ENCODE measurements at regions not wholly inside any gene's neighbourhood (a gene's known extent, or its start where the extent isn't known, plus 50 kb on each side); places are given as distances from the start of the nearest gene placed in this dataset.

DNA sequence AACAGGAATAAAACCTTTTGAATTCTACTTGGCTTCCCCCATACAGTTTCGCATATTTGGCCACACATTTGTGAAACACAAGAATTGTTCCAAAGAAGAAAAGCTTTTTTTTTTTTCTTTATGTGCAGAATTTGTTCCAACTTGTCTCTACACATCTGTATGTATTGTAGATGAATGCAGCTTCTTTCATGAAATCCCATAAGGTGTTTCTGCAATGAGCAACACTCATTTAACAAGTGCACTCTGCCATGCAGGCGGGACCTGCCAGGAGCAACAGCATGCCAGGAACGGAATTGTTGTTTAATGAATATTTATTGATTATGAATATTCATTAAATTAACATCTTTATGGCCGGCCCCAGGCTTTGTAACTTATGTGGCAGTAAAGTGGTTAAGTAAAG lies 1075.0 kb downstream of the TTLL7 start:
- WGBS, 2 donors = 87 to 89% methylated on average over 4 of the region's 4 CpGs
- Histone ChIP-seq H3K9me3 (no peaks in the 10 kb centered on the region), H3K27me3 (no peaks in the 10 kb centered on the region), H3K4me3 (no peak overlapping the region), H3K4me1 (no peaks in the 10 kb centered on the region), H3K36me3 (no peaks in the 10 kb centered on the region), H3K27ac (no peak overlapping the region)
- no peak for DNase-seq
- intact Hi-C loops (cut with DNase I) = no loop called here
- TF ChIP-seq POLR2AphosphoS5 (IDR thresholded peaks at IDR 0.05) (no peak), EP300 (IDR thresholded peaks at IDR 0.05) (no peak), CTCF (IDR thresholded peaks at IDR 0.05) (no peak)

- H3K27ac ChIP-seq = no peak overlapping the region
- H3K36me3 ChIP-seq = no peaks in the 10 kb centered on the region
- no peak for TF ChIP-seq POLR2AphosphoS5 (IDR thresholded peaks at IDR 0.05)
- TF ChIP-seq CTCF (IDR thresholded peaks at IDR 0.05) = no peak
- TF ChIP-seq POLR2A (IDR thresholded peaks at IDR 0.05) = no peak
- no peak for TF ChIP-seq EP300 (IDR thresholded peaks at IDR 0.05)
- no peak overlapping the region for H3K4me3 ChIP-seq
- H3K4me1 ChIP-seq = no peaks in the 10 kb centered on the region
- DNase-seq = no peak
- intact Hi-C loops (cut with DNase I) = no loop called here
- no peaks in the 10 kb centered on the region for H3K9me3 ChIP-seq
- H3K27me3 ChIP-seq = no peaks in the 10 kb centered on the region
- WGBS, 2 donors = 79 to 83% methylated on average over 4 of the region's 4 CpGs
Measured at GRCh38 chr1:82921759-82922158, 1077.2 kb downstream of the TTLL7 start.

- intact Hi-C loops (cut with DNase I) = no loop called here
- Histone ChIP-seq H3K36me3 (no peaks in the 10 kb centered on the region), H3K27ac (peak overlapping the region in 1 of 4 donors; percentile 29), H3K4me1 (no peaks in the 10 kb centered on the region), H3K9me3 (no peaks in the 10 kb centered on the region), H3K4me3 (no peak overlapping the region), H3K27me3 (no peaks in the 10 kb centered on the region)
- DNase-seq = no peak
- TF ChIP-seq POLR2AphosphoS5 (IDR thresholded peaks at IDR 0.05) = no peak
- no peak for TF ChIP-seq POLR2A (IDR thresholded peaks at IDR 0.05)
- TF ChIP-seq EP300 (IDR thresholded peaks at IDR 0.05) = no peak
- TF ChIP-seq CTCF (IDR thresholded peaks at IDR 0.05) = no peak
- WGBS, 2 donors = 53 to 65% methylated on average over 4 of the region's 4 CpGs
Measured at GRCh38 chr1:82920418-82921248, 1078.3 kb downstream of the TTLL7 start.

DNA sequence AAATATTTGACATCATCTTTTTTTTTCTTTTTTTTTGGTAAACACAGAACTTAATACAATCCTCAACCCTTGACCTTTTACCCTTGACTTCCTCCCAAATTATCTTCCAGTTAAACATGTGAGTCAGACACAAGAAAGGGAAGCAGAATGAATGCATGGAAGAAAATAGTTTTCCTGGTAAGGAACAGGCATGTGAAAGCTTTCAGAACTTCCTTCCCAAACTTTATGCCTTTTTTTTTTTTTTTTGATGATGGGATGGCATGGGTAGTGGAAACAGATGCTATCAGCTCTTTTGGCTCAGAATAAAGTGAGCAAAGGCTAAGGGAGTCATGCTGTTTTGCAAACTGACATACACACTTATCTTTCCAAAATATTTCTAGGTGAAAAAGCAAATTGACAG lies 1079.1 kb downstream of the TTLL7 start:
- H3K4me3 ChIP-seq = no peak overlapping the region

More for the DNA sequence above, 1079.1 kb downstream of the TTLL7 start:
- no peak for DNase-seq
- Histone ChIP-seq H3K9me3 (no peaks in the 10 kb centered on the region), H3K27ac (peak overlapping the region in 1 of 4 donors; percentile 29), H3K4me1 (no peaks in the 10 kb centered on the region), H3K36me3 (no peaks in the 10 kb centered on the region), H3K27me3 (no peaks in the 10 kb centered on the region)
- no peak for TF ChIP-seq CTCF (IDR thresholded peaks at IDR 0.05)
- no peak for TF ChIP-seq EP300 (IDR thresholded peaks at IDR 0.05)
- no peak for TF ChIP-seq POLR2A (IDR thresholded peaks at IDR 0.05)
- no peak for TF ChIP-seq POLR2AphosphoS5 (IDR thresholded peaks at IDR 0.05)
- intact Hi-C loops (cut with DNase I) = no loop called here
